ENCODE measurements at regions not wholly inside any gene's neighbourhood (a gene's known extent, or its start where the extent isn't known, plus 50 kb on each side); places are given as distances from the start of the nearest gene placed in this dataset.

DNA sequence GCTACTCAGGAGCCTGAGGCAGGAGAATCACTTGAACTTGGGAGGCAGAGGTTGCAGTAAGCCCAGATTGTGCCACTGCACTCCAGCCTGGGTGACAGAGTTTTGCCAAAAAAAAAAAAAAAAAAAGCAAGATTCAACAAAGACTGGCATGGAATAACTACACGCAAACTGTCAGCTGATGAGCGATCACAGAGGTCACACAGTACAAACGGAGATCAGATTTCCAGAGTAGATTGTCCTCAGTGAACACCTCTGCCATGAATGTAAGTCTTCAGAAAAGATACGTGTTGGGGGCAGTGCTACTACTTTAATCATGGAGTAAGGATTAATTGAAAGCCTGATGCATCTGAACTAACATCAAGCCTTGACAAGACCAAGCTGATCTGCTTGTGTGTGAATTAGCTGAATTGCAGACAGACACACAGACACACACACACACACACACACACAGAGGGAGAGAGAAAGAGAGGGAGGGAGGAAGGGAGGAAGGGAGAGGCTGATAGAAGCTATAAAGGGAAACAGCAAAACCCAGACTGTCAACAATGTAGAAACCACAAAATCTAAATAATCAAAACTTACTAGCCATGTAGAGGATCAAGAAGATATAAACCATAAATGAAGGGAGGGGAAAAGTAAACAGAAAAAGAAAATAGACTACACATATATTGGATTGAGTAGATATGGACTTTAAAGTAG lies 222.9 kb upstream of the ZNF462 start:
- Histone ChIP-seq H2AFZ (ENCODE audit: low read length) (no peak overlapping the region), H3K79me2 (ENCODE audit: low read length) (no peaks in the 10 kb centered on the region), H3K27me3 (ENCODE audit: low read length) (no peaks in the 10 kb centered on the region), H3K9ac (ENCODE audit: low read length) (no peak overlapping the region), H3K4me3 (ENCODE audit: low read length) (no peak overlapping the region), H3K36me3 (ENCODE audit: insufficient read depth, low read length) (no peaks in the 10 kb centered on the region), H3K27ac (ENCODE audit: low read length) (no peak overlapping the region), H3K4me1 (ENCODE audit: low read length) (no peaks in the 10 kb centered on the region), H3K9me3 (ENCODE audit: low read length) (no peaks in the 10 kb centered on the region), H4K20me1 (ENCODE audit: insufficient read depth, low read depth, low read length) (no peaks in the 10 kb centered on the region), H3K4me2 (ENCODE audit: low read depth, low read length, poor library complexity, severe bottlenecking) (no peak overlapping the region), H3K9me2 (replicated peaks; ENCODE audit: insufficient read depth, low read length) (no peaks in the 10 kb centered on the region)
- DNase-seq = no peak

DNA sequence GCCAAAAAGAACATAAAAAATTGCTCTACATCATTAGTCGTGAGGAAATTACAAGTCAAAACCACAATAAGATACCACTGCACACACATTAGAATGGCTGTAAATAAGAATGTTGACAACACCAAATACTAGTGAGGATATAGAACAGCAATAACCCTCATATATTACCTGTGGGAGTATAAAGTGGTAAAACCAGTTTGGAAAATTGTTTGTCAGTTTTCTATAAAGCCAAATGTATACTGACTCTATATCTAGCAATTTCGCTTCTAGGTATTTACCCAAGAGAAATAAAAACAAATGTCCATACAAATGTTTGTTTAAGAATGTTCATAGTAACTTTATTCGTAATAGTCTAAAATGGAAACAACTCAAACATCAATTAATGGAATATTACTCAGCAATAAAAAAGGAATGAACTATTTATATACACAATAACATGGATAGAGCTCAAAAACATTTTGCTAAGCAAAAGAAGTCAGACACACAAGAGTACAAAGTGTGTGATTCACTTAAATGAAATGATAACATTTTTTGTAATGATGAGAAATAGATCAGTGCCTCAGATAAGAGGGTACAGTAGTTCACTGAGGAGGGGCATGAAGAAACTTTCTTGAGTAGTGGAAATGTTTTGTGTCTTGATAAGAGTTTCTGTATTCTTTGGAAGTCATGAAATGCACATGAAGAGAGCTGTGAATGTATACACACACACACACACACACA lies 219.6 kb upstream of the ZNF462 start:
- Histone ChIP-seq H3K36me3 (ENCODE audit: insufficient read depth, low read length) (no peaks in the 10 kb centered on the region), H3K4me1 (ENCODE audit: low read length) (no peaks in the 10 kb centered on the region), H3K27ac (ENCODE audit: low read length) (no peak overlapping the region)

DNA sequence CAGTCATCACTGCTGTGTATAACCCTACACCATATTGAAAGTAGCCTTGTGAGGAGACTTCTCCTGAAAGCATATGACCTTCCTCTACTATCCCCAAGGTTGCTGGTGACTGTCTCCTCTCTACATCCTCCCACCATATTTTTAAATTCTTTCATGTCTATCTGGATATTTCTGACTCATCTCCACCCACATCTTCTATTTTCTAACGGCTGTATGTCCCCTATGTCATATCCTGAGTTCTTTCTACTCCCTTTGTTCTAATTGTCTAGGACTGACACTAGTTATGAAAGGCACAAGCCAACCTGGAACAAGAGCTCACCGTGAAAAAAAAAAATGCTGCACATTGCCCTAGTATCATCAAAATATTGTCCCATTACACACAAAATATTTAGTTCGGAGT lies 218.3 kb upstream of the ZNF462 start:
- Histone ChIP-seq H3K27me3 (ENCODE audit: low read length) (no peaks in the 10 kb centered on the region), H3K4me3 (ENCODE audit: low read length) (no peak overlapping the region), H3K36me3 (ENCODE audit: insufficient read depth, low read length) (no peaks in the 10 kb centered on the region), H3K9me2 (replicated peaks; ENCODE audit: insufficient read depth, low read length) (no peaks in the 10 kb centered on the region), H3K79me2 (ENCODE audit: low read length) (no peaks in the 10 kb centered on the region), H4K20me1 (ENCODE audit: insufficient read depth, low read depth, low read length) (no peaks in the 10 kb centered on the region), H3K9ac (ENCODE audit: low read length) (no peak overlapping the region), H3K27ac (ENCODE audit: low read length) (no peak overlapping the region), H3K4me2 (ENCODE audit: low read depth, low read length, poor library complexity, severe bottlenecking) (no peak overlapping the region), H3K9me3 (ENCODE audit: low read length) (no peaks in the 10 kb centered on the region), H2AFZ (ENCODE audit: low read length) (no peak overlapping the region), H3K4me1 (ENCODE audit: low read length) (no peaks in the 10 kb centered on the region)
- DNase-seq = no peak

More for the DNA sequence above, 219.6 kb upstream of the ZNF462 start:
- Histone ChIP-seq H3K9ac (ENCODE audit: low read length) (no peak overlapping the region), H3K79me2 (ENCODE audit: low read length) (no peaks in the 10 kb centered on the region), H3K27me3 (ENCODE audit: low read length) (no peaks in the 10 kb centered on the region), H4K20me1 (ENCODE audit: insufficient read depth, low read depth, low read length) (no peaks in the 10 kb centered on the region), H3K9me3 (ENCODE audit: low read length) (no peaks in the 10 kb centered on the region), H3K4me3 (ENCODE audit: low read length) (no peak overlapping the region), H3K9me2 (replicated peaks; ENCODE audit: insufficient read depth, low read length) (no peaks in the 10 kb centered on the region), H3K4me2 (ENCODE audit: low read depth, low read length, poor library complexity, severe bottlenecking) (no peak overlapping the region), H2AFZ (ENCODE audit: low read length) (no peak overlapping the region)
- DNase-seq = no peak

DNA sequence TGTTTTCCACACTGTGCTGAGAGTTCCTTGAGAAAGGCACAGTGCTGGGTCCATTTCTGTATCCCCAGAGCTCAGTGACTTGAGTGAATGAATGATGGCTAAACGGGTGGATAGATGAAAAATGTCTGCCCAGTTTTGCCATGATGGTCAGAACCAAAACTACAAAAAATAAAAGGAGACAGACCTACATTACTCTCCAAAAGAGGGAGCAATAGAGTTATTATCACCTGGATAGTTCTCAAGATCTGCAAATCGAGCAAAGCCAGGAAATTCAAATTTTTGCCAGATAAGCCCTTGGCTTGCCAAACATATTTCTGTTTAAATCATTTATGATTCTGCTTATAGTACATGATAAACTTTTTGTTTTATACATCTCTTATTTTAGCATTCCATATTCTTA lies 214.2 kb upstream of the ZNF462 start:
- Histone ChIP-seq H3K9ac (ENCODE audit: low read length) (no peak overlapping the region), H3K79me2 (ENCODE audit: low read length) (no peaks in the 10 kb centered on the region), H3K4me1 (ENCODE audit: low read length) (no peaks in the 10 kb centered on the region), H2AFZ (ENCODE audit: low read length) (no peak overlapping the region), H4K20me1 (ENCODE audit: insufficient read depth, low read depth, low read length) (no peaks in the 10 kb centered on the region), H3K27ac (ENCODE audit: low read length) (no peak overlapping the region), H3K9me2 (replicated peaks; ENCODE audit: insufficient read depth, low read length) (no peaks in the 10 kb centered on the region), H3K9me3 (ENCODE audit: low read length) (no peaks in the 10 kb centered on the region), H3K4me2 (ENCODE audit: low read depth, low read length, poor library complexity, severe bottlenecking) (no peak overlapping the region), H3K36me3 (ENCODE audit: insufficient read depth, low read length) (no peaks in the 10 kb centered on the region), H3K4me3 (ENCODE audit: low read length) (no peak overlapping the region), H3K27me3 (ENCODE audit: low read length) (no peaks in the 10 kb centered on the region)
- DNase-seq = peak; percentile 38

DNA sequence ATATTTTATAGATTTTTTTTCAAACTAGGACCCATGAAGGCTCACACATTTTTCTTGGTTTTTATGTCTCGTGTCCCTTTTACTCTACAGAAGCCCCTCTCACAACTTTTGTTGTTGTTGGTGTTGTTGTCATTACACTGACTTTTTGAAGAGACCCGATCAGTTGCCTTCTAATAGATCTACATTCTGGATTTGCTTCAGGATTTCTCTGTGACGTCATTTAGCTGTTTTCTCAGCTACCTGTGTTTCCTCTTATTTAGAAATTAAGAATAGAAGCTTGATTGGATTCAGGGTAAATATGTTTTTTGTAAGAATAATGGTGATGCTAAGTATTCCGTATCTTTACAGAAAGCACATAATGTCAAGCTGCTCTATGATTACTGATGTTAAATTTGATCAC lies 213.3 kb upstream of the ZNF462 start:
- Histone ChIP-seq H3K9me2 (replicated peaks; ENCODE audit: insufficient read depth, low read length) (no peaks in the 10 kb centered on the region), H3K27ac (ENCODE audit: low read length) (no peak overlapping the region), H3K27me3 (ENCODE audit: low read length) (no peaks in the 10 kb centered on the region; the same call in 1 of the 2 replicates), H3K36me3 (ENCODE audit: insufficient read depth, low read length) (no peaks in the 10 kb centered on the region), H3K4me3 (ENCODE audit: low read length) (no peak overlapping the region), H4K20me1 (ENCODE audit: insufficient read depth, low read depth, low read length) (no peaks in the 10 kb centered on the region), H3K9me3 (ENCODE audit: low read length) (no peaks in the 10 kb centered on the region), H3K79me2 (ENCODE audit: low read length) (no peaks in the 10 kb centered on the region), H3K4me1 (ENCODE audit: low read length) (no peaks in the 10 kb centered on the region), H3K9ac (ENCODE audit: low read length) (no peak overlapping the region), H2AFZ (ENCODE audit: low read length) (no peak overlapping the region), H3K4me2 (ENCODE audit: low read depth, low read length, poor library complexity, severe bottlenecking) (no peak overlapping the region)
- peak; percentile 29 for DNase-seq

DNA sequence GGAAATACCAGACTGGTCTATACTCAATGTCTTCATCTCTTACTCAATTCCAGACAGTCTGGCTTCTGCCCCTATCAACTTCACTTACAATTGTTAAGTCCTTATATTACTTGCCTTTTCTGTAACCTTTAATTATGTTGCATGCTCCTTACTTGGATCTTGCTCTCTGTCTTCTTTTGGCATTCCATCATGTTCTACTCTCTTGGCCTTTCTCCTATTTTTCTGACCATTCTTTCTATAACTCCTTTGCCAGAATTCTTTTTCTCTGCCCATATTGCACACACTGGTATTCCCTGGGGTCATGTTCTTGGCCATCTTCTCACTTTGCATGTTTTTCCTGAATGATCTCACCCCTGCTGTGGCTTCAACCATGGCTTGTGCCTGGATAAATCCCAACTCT lies 209.8 kb upstream of the ZNF462 start:
- Histone ChIP-seq H3K79me2 (ENCODE audit: low read length) (no peaks in the 10 kb centered on the region), H3K27ac (ENCODE audit: low read length) (no peak overlapping the region)

DNA sequence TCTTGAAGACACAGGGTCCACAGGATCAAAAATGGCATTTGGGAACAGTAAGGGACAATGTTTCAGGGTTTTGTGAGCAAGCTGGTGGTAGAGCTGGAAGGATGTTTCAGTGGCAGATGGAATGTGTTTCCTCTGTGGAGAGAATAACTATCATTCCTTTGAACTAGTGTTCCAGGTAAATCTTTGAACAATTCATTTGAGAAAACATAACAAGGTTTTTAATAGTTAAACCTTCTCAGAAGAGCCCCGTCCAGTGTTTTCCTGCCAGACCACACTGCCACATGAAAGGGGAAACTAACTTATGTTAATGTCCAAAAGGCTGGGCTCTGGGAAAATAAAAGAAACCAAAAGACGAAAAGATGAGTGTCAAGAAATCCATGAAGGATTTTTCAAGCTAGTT lies 207.0 kb upstream of the ZNF462 start:
- no peak overlapping the region for H3K27ac ChIP-seq (ENCODE audit: low read length)

More for the DNA sequence above, 209.8 kb upstream of the ZNF462 start:
- Histone ChIP-seq H3K4me2 (ENCODE audit: low read depth, low read length, poor library complexity, severe bottlenecking) (no peak overlapping the region), H3K27me3 (ENCODE audit: low read length) (no peaks in the 10 kb centered on the region; the same call in 1 of the 2 replicates), H3K36me3 (ENCODE audit: insufficient read depth, low read length) (no peaks in the 10 kb centered on the region), H3K9me3 (ENCODE audit: low read length) (no peaks in the 10 kb centered on the region), H3K4me1 (ENCODE audit: low read length) (no peaks in the 10 kb centered on the region), H3K9ac (ENCODE audit: low read length) (no peak overlapping the region), H3K4me3 (ENCODE audit: low read length) (no peak overlapping the region), H3K9me2 (replicated peaks; ENCODE audit: insufficient read depth, low read length) (no peaks in the 10 kb centered on the region), H4K20me1 (ENCODE audit: insufficient read depth, low read depth, low read length) (no peaks in the 10 kb centered on the region), H2AFZ (ENCODE audit: low read length) (no peak overlapping the region)
- DNase-seq = no peak

DNA sequence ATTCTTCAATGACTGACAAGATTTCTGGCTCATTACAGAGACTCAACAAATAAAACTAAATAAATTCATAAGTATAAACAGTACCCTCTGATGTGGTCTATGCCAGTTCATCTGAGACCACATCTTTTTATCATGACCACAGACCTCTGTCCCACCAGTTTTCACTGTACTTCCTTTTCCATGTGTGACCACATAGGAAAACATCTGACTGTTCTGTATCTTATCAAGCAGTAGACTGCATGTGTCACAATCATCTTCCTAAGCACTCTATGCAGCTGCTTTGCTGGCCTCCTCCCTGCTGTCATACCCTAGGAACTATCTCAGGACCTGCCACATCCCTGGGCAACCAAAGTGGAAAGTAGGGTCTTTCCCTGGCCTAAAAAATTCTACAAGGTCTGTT lies 205.0 kb upstream of the ZNF462 start:
- Histone ChIP-seq H3K9me3 (ENCODE audit: low read length) (no peaks in the 10 kb centered on the region), H3K9me2 (replicated peaks; ENCODE audit: insufficient read depth, low read length) (no peaks in the 10 kb centered on the region), H3K27me3 (ENCODE audit: low read length) (no peaks in the 10 kb centered on the region; the same call in 1 of the 2 replicates), H4K20me1 (ENCODE audit: insufficient read depth, low read depth, low read length) (no peaks in the 10 kb centered on the region), H3K4me3 (ENCODE audit: low read length) (no peak overlapping the region), H3K79me2 (ENCODE audit: low read length) (no peaks in the 10 kb centered on the region), H3K27ac (ENCODE audit: low read length) (no peak overlapping the region), H2AFZ (ENCODE audit: low read length) (no peak overlapping the region), H3K9ac (ENCODE audit: low read length) (no peak overlapping the region), H3K4me2 (ENCODE audit: low read depth, low read length, poor library complexity, severe bottlenecking) (no peak overlapping the region), H3K4me1 (ENCODE audit: low read length) (no peaks in the 10 kb centered on the region), H3K36me3 (ENCODE audit: insufficient read depth, low read length) (no peaks in the 10 kb centered on the region)
- no peak for DNase-seq

More for the DNA sequence above, 207.0 kb upstream of the ZNF462 start:
- Histone ChIP-seq H3K4me3 (ENCODE audit: low read length) (no peak overlapping the region), H3K4me2 (ENCODE audit: low read depth, low read length, poor library complexity, severe bottlenecking) (no peak overlapping the region), H3K4me1 (ENCODE audit: low read length) (no peaks in the 10 kb centered on the region), H3K79me2 (ENCODE audit: low read length) (no peaks in the 10 kb centered on the region), H3K9ac (ENCODE audit: low read length) (no peak overlapping the region), H3K9me3 (ENCODE audit: low read length) (no peaks in the 10 kb centered on the region), H3K27me3 (ENCODE audit: low read length) (no peaks in the 10 kb centered on the region; the same call in 1 of the 2 replicates), H3K9me2 (replicated peaks; ENCODE audit: insufficient read depth, low read length) (no peaks in the 10 kb centered on the region), H2AFZ (ENCODE audit: low read length) (no peak overlapping the region), H4K20me1 (ENCODE audit: insufficient read depth, low read depth, low read length) (no peaks in the 10 kb centered on the region), H3K36me3 (ENCODE audit: insufficient read depth, low read length) (no peaks in the 10 kb centered on the region)
- no peak for DNase-seq

All from Karpas-422 (cell line).